ENCODE measurements at regions not wholly inside any gene's neighbourhood (a gene's known extent, or its start where the extent isn't known, plus 50 kb on each side); places are given as distances from the start of the nearest gene placed in this dataset.

- intact Hi-C loops (cut with DNase I): loop anchor here (10.0 kb wide), 1 partner anchor 64 kb away; no protein-coding TSS in a partner anchor
- Histone ChIP-seq H3K9me3 (no peaks in the 10 kb centered on the region), H3K27me3 (no peaks in the 10 kb centered on the region), H3K27ac (no peak overlapping the region), H3K4me3 (no peak overlapping the region), H3K36me3 (replicated peaks in 1 of 2; ENCODE audit: insufficient read depth in 1 of 2, low read depth in 2 of 2) (no peaks in the 10 kb centered on the region), H3K4me1 (no peaks in the 10 kb centered on the region)
- no peak for TF ChIP-seq POLR2A (IDR thresholded peaks at IDR 0.05)
- no peak for TF ChIP-seq CTCF (IDR thresholded peaks at IDR 0.05)
- WGBS, 2 donors: 58 to 72% methylated on average over 3 of the region's 3 CpGs
- DNase-seq (peak in 1 of 4 donors; percentile 2), ATAC-seq (no peak)
These were observed 94.9 kb upstream of the DLX6 start for GRCh38 chr7:96910486-96910885.

GRCh38 chr7:96915029-96915428, 90.3 kb upstream of the DLX6 start:
- no peak for ATAC-seq
- DNase-seq: no peak
- WGBS, 2 donors: 20 to 21% methylated on average over 1 of the region's 1 CpG
- TF ChIP-seq POLR2A (IDR thresholded peaks at IDR 0.05) (no peak), CTCF (IDR thresholded peaks at IDR 0.05) (no peak)
- H3K4me3 ChIP-seq: no peak overlapping the region
- H3K27me3 ChIP-seq: no peaks in the 10 kb centered on the region
- H3K36me3 ChIP-seq (replicated peaks in 1 of 2; ENCODE audit: insufficient read depth in 1 of 2, low read depth in 2 of 2): no peaks in the 10 kb centered on the region
- H3K9me3 ChIP-seq: no peaks in the 10 kb centered on the region
- H3K27ac ChIP-seq: no peak overlapping the region
- no peaks in the 10 kb centered on the region for H3K4me1 ChIP-seq
- intact Hi-C loops (cut with DNase I): loop anchor here (10.0 kb wide), 1 partner anchor 60 kb away; no protein-coding TSS in a partner anchor

GRCh38 chr7:96920064-96920463, 85.3 kb upstream of the DLX6 start:
- Histone ChIP-seq H3K4me3 (no peak overlapping the region), H3K27me3 (no peaks in the 10 kb centered on the region), H3K36me3 (replicated peaks in 1 of 2; ENCODE audit: insufficient read depth in 1 of 2, low read depth in 2 of 2) (no peaks in the 10 kb centered on the region), H3K27ac (no peak overlapping the region), H3K4me1 (no peaks in the 10 kb centered on the region), H3K9me3 (no peaks in the 10 kb centered on the region)
- no peak for DNase-seq
- ATAC-seq: no peak
- TF ChIP-seq POLR2A (IDR thresholded peaks at IDR 0.05) (no peak), CTCF (IDR thresholded peaks at IDR 0.05) (no peak)
- intact Hi-C loops (cut with DNase I): no loop called here

GRCh38 chr7:96920713-96921112, 84.6 kb upstream of the DLX6 start:
- Histone ChIP-seq H3K27me3 (no peaks in the 10 kb centered on the region), H3K36me3 (replicated peaks in 1 of 2; ENCODE audit: insufficient read depth in 1 of 2, low read depth in 2 of 2) (no peaks in the 10 kb centered on the region), H3K4me3 (no peak overlapping the region), H3K9me3 (no peaks in the 10 kb centered on the region), H3K27ac (no peak overlapping the region), H3K4me1 (no peaks in the 10 kb centered on the region)
- intact Hi-C loops (cut with DNase I): no loop called here
- TF ChIP-seq CTCF (IDR thresholded peaks at IDR 0.05) (no peak), POLR2A (IDR thresholded peaks at IDR 0.05) (no peak)
- DNase-seq (no peak), ATAC-seq (no peak)
- WGBS, 2 donors: 50 to 77% methylated on average over 1 of the region's 1 CpG

GRCh38 chr7:96921231-96921630, 84.1 kb upstream of the DLX6 start:
- ATAC-seq: no peak
- no peak overlapping the region for H3K4me3 ChIP-seq
- H3K4me1 ChIP-seq: no peaks in the 10 kb centered on the region
- no peaks in the 10 kb centered on the region for H3K27me3 ChIP-seq
- no peak for DNase-seq
- TF ChIP-seq CTCF (IDR thresholded peaks at IDR 0.05) (no peak), POLR2A (IDR thresholded peaks at IDR 0.05) (no peak)
- intact Hi-C loops (cut with DNase I): no loop called here
- no peak overlapping the region for H3K27ac ChIP-seq
- H3K36me3 ChIP-seq (replicated peaks in 1 of 2; ENCODE audit: insufficient read depth in 1 of 2, low read depth in 2 of 2): no peaks in the 10 kb centered on the region
- 55 to 61% methylated on average over 5 of the region's 5 CpGs for WGBS, 2 donors
- H3K9me3 ChIP-seq: no peaks in the 10 kb centered on the region
